ENCODE measurements at regions not wholly inside any gene's neighbourhood (a gene's known extent, or its start where the extent isn't known, plus 50 kb on each side); places are given as distances from the start of the nearest gene placed in this dataset.

- ATAC-seq (ENCODE audit: low FRiP score), result no peak
Observed at GRCh38 chr10:118948786-118949185, 80.7 kb upstream of the NANOS1 start.

GRCh38 chr10:118950190-118950680 is 79.3 kb upstream of the NANOS1 start:
- no peak for ATAC-seq (ENCODE audit: low FRiP score)
- no peak for DNase-seq (ENCODE audit: low spot score)
- no peak for TF ChIP-seq CTCF (IDR thresholded peaks at IDR 0.05)

More at GRCh38 chr10:118948786-118949185, 80.7 kb upstream of the NANOS1 start:
- TF ChIP-seq CTCF (IDR thresholded peaks at IDR 0.05), result no peak
- DNase-seq (ENCODE audit: low spot score), result no peak

GRCh38 chr10:118950997-118951637 is 78.4 kb upstream of the NANOS1 start:
- no peak for DNase-seq (ENCODE audit: low spot score)
- no peak for ATAC-seq (ENCODE audit: low FRiP score)
- no peak for TF ChIP-seq CTCF (IDR thresholded peaks at IDR 0.05)

- ATAC-seq (ENCODE audit: low FRiP score), result no peak
- TF ChIP-seq CTCF (IDR thresholded peaks at IDR 0.05), result no peak
- DNase-seq (ENCODE audit: low spot score), result no peak
Observed at GRCh38 chr10:118952493-118953295, 76.8 kb upstream of the NANOS1 start.

- DNase-seq (ENCODE audit: low spot score) (no peak), ATAC-seq (ENCODE audit: low FRiP score) (no peak)
- TF ChIP-seq CTCF (IDR thresholded peaks at IDR 0.05), result no peak
Observed at GRCh38 chr10:118953598-118954393, 75.7 kb upstream of the NANOS1 start.

GRCh38 chr10:118955531-118955930 is 74.0 kb upstream of the NANOS1 start:
- no peak for TF ChIP-seq CTCF (IDR thresholded peaks at IDR 0.05)
- no peak for ATAC-seq (ENCODE audit: low FRiP score)
- no peak for DNase-seq (ENCODE audit: low spot score)

Data from omental fat pad (tissue), 3 donors.